GM18873 (cell line): ENCODE measurements at regions not wholly inside any gene's neighbourhood (a gene's known extent, or its start where the extent isn't known, plus 50 kb on each side); places are given as distances from the start of the nearest gene placed in this dataset.
"Not testable (repeated sequence)": the region's sequence is repeated elsewhere in the genome, so short reads cannot be mapped to it uniquely, and the experiment has no call there.

Experiments used
- ATAC-seq: cut with Tn5 transposase; IDR thresholded peaks from one replicate; pipeline ENCODE4 v1.9.1; 2021; ENCODE audit warnings: mild to moderate bottlenecking, moderate library complexity, moderate number of reproducible peaks; ENCODE audit not compliant: unreplicated experiment, low FRiP score

DNA sequence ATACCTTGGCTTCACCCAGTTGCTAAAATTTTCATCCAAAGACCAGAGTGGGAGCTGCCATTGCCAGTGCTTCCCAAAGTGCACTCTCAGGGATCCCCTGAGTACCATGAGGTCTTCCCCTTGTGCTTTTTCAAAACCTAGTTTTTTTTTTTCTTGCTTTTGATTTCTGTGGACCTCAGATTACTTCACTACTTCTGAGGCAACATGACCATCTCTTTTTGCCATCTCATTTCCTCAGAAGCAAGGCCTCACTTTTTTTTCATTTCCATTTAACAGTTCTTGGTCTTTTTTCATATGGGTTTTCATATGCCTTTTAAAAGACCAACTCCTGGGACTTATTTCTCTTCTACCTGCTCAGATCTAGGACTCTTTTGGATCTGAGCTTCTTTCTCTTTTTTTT lies 64.1 kb upstream of the MMS22L start:
- no peak for ATAC-seq

DNA sequence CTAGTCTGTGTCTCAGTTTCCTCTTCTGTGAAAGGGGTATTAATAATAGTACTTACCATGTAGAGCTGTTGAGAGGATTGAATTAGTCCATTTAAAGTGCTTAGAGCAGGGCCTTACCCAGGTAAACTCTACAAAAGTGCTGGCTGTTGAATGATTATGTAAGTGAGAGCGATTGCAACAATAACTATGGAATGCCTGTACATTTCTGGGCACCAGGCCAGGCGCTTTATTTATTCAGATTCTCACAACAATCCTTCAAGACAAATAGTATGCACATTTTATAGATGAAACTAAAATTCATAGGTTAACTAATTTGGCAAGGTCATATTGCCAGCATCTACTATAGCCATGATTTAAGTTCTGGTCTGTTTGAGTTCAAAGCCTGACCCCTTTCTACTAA lies 78.3 kb upstream of the MMS22L start:
- ATAC-seq = no peak

DNA sequence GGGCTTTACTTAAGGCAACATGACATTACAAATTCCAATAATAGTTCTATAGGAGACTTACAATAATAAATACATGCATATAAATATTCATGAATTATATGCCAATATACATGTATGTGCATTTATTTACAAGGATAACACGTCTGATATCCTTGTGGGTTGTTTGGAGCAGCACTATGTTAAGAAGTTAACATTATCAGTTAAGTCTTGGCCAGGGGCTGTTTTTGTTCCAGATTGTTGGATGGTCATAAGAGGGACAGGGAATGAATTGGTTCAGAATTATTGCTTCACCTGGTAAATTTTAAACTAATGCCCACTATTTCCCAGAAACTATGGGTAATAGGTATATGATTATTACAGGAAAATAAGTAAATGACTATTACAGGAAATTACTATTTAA lies 81.3 kb upstream of the MMS22L start:
- ATAC-seq = no peak

DNA sequence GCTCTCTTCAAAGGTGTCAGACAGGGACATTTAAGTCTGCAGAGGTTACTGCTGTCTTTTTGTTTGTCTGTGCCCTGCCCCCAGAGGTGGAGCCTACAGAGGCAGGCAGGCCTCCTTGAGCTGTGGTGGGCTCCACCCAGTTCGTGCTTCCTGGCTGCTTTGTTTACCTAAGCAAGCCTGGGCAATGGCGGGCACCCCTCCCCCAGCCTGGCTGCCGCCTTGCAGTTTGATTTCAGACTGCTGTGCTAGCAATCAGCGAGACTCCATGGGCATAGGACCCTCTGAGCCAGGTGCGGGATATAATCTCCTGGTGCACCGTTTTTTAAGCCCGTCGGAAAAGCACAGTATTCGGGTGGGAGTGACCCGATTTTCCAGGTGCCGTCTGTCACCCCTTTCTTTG lies 99.1 kb upstream of the MMS22L start:
- ATAC-seq = not testable (repeated sequence)

DNA sequence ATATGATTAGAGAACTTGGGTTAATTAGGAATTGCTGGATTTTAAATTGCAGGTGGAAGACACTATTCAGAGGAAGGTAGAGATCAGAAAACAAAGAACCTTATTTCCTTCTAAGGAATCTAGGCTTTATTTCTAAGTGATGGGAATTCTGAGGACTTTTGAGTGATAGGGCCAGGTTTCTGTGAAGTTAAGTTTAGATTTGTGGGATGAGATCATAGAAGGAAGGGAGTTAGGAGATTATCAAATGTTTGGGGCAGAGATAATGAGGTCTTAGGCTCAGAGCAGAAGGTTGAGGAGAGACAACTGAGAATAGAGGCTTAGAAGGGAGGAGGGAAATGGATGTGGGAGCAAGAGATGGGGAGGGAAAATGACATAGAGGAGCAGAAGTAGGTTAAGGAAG lies 109.7 kb upstream of the MMS22L start:
- no peak for ATAC-seq

DNA sequence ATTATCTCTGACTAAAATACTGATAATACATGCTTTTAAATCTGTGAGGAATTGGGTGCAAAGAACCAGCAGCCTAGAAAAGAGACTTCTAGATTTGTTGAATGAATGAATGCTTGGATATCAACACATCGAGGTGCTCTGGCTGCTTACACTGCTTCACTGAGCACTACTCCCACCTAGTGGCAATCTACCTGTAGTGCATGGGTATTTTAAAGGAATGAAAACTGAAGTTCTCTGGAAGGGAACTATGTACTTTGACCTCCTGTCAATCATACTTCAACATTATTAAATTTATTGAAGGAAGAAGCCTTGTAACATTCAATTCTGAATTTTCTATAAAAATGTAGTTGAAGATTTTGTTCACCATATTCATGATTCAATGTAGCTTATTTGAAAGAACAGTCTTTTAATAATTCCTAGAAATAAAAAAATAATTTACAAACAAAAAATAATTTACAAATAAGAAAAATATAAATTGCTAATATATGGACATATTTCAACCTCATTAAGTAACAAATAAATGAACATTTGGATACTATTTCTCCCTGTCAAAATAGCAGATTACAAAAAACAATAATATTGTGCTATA lies 111.2 kb upstream of the MMS22L start:
- ATAC-seq = peak; percentile 82

DNA sequence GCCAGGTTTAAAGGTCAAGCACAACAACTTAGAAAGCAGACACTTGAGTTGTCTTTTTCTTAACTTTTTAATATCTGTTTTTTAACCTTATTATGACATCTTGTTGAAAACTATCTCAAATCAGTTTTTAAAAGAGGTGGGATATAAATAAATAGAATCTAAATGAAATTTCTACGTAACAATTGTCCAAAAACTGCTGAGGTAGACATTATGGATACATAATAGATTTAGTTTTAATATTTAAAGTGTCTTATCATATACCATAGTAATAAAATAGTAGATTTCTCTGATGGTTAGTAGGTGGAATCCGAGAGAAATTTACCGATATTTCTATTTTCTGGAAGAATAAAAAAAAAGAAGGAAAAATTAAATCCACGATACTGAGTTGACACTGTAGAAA lies 113.9 kb upstream of the MMS22L start:
- no peak for ATAC-seq

DNA sequence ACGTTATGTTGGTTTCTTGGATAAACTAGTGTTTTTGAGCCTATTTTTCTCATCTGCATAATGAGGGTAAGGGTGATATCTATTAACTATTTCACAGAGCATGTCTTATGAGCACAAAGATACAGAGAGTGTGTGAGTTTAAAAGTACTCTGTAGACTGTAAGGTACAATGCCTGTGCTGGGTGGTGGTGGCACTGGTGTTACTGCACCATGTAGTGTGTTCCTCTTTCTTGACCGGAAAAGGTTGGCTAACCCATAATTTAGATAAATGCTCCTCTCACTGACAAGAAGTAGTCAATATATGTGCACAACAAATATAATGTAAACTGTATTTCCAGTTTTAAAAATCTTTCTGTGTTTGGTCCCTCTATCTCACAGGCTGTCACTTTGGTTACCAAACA lies 116.2 kb upstream of the MMS22L start:
- ATAC-seq = no peak

DNA sequence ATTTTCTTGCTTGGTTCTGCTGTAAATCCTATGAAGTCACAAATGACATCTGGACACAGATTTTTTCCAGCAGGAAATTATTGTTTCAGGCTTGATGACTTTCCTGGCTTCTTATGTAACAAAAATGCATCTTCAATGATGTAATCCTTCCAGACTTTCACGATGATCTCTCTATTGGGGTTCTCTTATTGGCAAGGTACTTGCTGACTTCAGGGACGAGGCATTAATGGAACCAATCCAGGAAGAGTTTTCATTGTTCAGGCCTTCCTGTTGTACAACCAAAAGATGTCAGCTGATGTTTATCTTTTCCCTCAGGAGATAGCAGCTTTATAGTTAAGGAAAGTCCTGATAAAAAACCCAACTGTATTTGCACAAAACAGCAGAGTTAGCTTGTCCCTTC lies 118.5 kb upstream of the MMS22L start:
- ATAC-seq = no peak

DNA sequence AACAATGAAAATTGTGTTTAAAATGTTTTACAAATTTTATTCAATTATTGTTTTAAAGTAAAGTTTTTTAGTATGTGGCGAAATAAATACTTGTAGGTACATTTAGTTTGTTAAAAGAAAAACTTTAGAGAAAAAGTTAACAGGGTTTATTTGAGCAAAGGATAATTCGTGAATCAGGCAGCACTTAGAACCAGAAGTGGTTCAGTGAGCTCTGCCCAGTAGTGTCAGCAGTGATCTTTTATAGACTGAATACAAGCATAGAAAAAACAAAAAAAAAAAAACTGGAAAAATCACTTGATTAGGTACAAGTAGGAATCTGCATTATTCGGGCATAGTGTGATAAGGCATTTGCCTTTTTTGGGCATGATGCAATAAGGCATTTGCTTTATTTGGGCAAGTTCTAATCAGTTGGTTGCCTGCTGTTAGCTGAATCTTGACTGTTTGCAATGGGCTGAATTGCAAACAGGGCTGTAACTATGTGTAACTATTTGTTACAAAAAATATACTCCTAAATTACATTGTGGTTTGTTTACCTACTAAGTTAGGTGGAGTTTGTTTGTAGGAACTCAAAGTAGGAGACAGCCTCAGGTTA lies 122.9 kb upstream of the MMS22L start:
- ATAC-seq = no peak

DNA sequence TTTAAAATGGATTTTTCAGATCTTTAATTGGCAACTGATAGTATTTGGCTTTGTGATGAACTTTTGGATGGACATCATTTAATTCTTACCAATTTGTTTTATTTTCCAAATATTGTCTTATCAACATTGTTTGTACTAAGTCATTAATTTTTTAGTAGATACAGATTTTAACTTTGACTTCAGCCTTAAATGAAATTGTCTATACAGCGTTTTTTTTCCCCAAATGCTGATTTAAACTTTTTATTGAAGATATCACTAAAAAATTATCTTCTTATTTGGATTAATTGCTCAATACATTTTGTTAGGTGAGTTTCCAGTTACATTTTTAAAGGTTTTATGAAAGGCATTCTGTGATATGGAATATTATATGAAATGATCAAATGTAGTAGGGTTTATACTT lies 123.6 kb upstream of the MMS22L start:
- ATAC-seq = no peak

DNA sequence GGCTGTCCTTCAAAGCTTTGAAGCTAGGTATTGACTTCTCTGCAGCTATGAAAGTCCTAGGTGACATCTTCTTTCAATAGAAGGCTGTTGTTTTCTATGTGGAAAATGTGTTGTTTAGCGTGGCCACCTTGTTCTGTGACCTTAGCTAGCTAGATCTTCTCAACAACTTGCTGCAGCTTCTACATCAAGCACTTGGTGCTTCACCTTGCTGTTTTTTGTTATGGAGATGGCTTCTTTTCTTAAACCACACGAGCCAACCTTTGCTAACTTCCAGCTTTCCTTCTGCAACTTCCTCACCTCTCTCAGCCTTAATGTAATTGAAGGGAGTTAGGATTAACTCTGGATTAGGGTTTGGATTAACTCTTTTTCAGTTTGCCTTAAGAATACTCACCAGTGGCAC lies 128.6 kb upstream of the MMS22L start:
- ATAC-seq = no peak

DNA sequence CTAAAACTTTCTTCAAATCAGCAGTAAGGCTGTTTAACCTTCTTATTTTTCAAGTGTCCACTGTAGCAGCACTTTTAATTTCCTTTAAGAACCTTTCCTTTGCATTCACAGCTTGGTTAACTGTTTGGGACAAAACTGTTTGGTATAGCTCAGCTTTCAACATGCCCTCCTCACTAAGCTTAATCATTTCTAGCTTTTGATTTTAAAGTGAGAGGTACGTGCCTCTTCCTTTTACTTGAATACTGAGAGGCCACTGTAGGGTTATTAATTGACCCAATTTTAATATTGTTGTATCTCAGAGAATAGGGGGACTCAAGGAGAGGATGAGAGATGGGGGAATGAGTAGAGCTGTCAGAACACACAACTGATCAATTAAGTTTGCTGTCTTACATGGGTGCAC lies 129.5 kb upstream of the MMS22L start:
- no peak for ATAC-seq

DNA sequence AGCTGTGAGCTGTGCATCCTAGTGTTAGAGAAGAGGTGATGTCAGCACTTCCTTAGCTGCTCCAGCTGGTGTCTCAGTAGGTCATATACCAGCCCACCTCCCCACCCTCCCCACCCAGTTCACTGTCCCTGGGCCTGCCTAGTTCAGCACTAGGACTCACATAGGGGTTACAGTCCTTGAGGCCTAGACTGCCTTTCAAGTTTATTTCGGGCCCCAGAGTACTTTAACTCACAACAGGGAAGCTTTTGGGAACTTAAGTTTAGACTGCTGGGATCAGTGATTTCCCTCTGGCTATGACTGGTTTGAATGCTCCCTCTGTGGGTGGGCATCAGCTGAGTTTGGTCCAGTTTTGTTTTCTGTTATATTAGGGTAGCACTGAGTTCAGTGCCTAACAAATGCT lies 139.2 kb upstream of the MMS22L start:
- ATAC-seq = no peak

DNA sequence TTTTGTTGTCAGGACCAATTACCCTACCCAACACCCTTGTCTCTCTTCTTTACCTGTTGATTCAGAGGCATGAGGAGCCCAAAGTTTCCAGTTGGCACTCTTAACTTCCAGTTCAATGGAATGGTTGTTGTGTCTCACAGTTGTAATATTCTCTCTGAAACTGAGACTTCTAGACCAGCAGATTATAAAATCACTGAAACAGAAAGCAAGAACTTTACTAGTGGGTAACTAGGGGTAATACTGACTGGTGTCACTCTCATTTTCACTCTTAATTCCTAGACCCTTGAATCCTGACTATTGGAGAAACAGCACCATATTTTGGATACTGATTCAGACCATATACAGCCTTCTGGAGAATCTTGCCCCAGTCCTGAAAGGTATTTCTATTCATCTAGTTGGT lies 140.2 kb upstream of the MMS22L start:
- peak; percentile 80 for ATAC-seq

DNA sequence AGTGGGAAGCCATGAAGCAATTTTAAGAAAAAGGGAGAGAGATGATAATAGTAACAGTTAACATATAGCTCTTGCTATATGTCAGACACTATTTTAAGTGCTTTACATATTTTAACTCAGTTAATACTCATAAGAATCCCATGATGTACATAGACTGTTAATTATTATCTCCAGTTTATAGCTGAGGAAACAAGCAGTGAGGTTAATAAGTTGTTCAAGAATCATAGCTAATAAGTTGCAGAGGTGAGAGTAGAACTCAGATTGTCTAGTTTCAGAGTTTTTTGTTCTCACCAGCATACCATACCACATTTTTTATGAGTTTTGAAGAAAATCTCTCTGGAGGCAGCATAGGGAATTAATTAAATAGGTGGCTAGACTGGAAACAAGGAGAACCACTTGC lies 144.6 kb upstream of the MMS22L start:
- peak; percentile 90 for ATAC-seq

DNA sequence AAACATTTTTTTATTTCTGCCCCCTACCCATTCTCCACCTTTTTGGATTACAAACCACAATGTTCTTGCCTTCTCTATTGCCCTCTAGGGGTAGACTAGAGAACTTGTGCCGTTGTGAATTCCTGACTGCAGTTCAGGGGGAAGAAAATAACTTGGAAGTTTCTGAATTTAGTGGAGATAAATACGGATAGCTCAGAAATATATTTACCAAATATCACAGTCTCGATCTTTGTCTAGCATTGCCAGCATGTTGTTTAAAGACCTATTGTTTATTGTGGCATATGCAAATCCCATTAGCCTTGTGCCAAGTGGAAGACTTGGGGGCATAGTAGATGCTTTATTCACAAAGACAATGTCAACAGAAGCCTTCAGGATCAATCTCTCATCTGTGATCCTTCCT lies 154.1 kb upstream of the MMS22L start:
- ATAC-seq = no peak

DNA sequence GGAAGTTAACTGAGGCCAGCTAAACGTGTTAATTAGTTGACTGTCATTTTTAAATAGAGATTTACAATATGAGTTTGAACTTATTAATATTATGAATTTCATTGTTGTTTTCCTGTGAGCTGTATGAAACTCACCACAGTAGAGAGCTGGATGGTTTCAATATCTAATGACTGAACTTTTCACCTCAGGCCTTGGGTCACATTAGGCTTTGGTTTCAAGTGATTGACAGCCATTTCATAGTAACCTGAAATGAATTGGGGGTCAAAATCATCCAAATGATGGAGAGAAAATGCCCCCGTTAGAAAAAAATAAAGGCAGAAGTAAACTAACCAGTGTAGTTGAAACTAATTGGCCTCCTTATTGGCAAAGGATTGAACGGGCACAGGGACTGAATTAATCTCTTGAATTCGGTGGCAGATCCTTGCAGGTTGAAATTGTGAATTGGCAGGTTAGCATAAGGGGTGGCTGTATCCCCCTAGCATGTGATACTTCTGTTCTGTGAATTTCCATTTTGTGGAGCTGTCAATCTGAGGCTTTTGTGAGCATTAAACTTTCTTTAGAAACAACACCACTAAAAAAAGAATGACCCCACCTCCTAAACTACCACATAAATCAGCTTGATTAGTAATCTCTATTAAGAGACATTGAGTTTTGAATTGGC lies 155.1 kb upstream of the MMS22L start:
- peak; percentile 51 for ATAC-seq

DNA sequence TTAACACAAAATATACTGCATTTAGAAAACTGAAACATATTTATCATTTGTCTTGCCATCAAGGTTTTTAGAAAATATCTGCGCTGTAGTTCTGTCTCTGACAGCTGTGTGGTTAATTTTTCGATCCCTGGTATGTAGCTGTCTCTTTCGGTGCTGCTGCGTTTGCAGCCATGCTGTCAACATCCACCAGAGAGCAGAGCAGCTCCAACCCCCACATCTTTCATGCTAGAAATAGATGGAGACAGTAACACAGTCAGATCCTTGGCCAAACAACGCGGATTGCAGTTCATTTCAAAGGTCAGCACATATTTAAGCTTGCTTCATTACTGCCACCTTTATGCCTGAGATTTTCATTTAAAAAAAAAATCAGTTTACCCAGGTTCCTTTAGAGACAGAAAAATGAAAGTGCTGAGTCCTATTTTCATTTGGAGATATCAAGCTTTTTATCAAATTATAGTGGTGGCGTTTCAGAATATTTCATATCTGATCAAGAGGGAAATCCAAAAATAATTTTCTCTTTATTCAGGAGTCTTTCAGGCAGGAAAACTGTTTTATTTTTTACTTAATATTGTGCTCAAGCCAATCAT lies 157.7 kb upstream of the MMS22L start:
- ATAC-seq = no peak

DNA sequence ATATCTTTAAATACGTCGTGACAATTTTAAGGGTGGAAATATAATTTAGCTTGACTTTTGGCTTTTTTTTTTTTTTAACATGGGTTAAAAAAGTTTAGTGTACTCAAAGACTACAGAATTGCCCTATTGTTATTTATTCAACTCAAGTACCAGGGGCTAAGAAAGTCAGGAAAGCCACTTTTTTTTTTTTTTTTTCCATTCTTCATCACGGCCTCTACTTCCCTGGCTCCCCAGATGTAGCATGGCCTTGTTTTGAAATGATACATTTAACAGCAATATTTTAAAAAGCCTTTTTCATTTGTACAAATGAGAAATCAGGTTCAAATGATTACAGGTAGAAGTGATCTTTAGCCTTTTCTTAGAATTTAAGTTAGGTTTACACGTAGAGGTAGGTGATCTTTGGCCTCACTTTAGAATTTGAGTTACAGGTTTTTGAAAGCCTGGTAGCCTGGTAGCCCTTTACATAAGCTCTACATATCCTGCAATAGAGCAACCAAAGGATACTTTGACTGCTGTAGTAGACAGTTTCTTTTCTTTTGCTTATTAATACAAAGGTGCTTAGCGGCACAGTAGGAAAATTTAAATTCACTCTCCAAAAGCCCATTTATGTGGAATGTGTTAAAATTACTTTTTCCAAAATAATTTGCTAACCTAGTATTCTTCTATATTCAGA lies 160.5 kb upstream of the MMS22L start:
- no peak for ATAC-seq

DNA sequence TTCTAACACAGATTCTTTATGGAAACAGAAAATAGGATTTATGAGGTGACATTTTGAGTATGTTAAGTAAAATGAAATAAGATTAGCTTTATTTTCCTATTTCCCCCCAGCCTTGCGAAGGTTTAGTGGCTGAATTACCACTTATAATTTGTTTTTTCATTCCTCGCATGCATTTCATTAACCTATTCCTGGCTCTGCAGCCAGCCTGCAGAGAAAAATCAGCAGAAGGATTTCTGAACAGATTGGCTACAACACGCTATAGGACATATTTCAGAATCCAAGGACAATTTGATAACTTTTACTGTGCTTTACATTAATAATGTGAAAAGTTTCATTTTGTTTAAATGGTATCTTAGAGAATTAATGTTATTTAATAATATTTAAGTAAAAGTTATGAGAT lies 162.4 kb upstream of the MMS22L start:
- no peak for ATAC-seq
